ENCODE measurements at regions not wholly inside any gene's neighbourhood (a gene's known extent, or its start where the extent isn't known, plus 50 kb on each side); places are given as distances from the start of the nearest gene placed in this dataset.

DNA sequence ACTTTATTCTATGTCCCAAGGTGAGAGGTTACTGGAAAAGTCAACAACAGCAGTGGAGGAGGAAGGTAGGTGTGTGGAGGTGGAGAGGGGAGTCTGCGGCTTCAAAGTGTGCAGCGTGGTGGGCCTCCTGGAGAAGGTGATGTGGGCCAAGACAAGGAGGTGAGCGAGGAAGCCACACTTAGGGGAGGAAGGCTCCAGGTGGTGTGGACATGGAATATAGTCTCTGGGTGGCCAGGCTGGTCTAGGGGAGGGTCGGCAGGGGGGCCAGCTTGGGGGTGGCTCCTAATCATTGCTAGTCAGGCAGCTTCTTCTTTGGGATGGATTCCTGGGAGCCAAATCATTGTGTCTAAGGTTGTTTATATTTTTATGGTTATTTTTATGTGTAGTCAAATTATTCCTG, 111.5 kb upstream of the CDH4 start:
- TF ChIP-seq HDAC6 (IDR thresholded peaks at IDR 0.05; ENCODE audit: low read depth, low read length) (no peak), POU5F1 (IDR thresholded peaks at IDR 0.05; ENCODE audit: low read depth, low read length) (no peak), TCF12 (IDR thresholded peaks at IDR 0.05; ENCODE audit: low read depth, low read length) (no peak), PHF8 (conservative IDR thresholded peaks at IDR 0.05; ENCODE audit: low read depth, low read length) (no peak), SP4 (IDR thresholded peaks at IDR 0.05; ENCODE audit: low read length) (no peak), BACH1 (IDR thresholded peaks at IDR 0.05; ENCODE audit: low read length) (no peak)
- TF ChIP-seq, protein P1, sequence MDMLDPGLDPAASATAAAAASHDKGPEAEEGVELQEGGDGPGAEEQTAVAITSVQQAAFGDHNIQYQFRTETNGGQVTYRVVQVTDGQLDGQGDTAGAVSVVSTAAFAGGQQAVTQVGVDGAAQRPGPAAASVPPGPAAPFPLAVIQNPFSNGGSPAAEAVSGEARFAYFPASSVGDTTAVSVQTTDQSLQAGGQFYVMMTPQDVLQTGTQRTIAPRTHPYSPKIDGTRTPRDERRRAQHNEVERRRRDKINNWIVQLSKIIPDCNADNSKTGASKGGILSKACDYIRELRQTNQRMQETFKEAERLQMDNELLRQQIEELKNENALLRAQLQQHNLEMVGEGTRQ (IDR thresholded peaks at IDR 0.05; ENCODE audit: low read length), result no peak
- TF ChIP-seq, protein P2, sequence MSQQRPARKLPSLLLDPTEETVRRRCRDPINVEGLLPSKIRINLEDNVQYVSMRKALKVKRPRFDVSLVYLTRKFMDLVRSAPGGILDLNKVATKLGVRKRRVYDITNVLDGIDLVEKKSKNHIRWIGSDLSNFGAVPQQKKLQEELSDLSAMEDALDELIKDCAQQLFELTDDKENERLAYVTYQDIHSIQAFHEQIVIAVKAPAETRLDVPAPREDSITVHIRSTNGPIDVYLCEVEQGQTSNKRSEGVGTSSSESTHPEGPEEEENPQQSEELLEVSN (IDR thresholded peaks at IDR 0.05), result no peak
- TF ChIP-seq, protein P3, sequence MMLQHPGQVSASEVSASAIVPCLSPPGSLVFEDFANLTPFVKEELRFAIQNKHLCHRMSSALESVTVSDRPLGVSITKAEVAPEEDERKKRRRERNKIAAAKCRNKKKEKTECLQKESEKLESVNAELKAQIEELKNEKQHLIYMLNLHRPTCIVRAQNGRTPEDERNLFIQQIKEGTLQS (IDR thresholded peaks at IDR 0.05; ENCODE audit: insufficient read depth, low read depth, low read length), result no peak
- peaks cover 0 to 3% of the 10 kb centered on the region in 2 experiments for H4K20me1 ChIP-seq (replicated peaks in 1 of 2; ENCODE audit: control insufficient read depth in 1 of 2, insufficient read depth in 2 of 2, low read length in 2 of 2)
- no peak for FAIRE-seq

More for the DNA sequence above, 111.5 kb upstream of the CDH4 start:
- Histone ChIP-seq H2BK12ac (ENCODE audit: low read depth, low read length) (no peak overlapping the region), H2AK5ac (ENCODE audit: low read depth, low read length) (no peak overlapping the region), H3K27ac (ENCODE audit: low read depth, low read length) (no peak overlapping the region), H3K4me2 (ENCODE audit: insufficient read depth in 1 of 2, low read depth in 2 of 2, low read length in 2 of 2) (no peak overlapping the region), H3K9ac (replicated peaks in 1 of 4; ENCODE audit: extremely low read depth in 1 of 4, low read depth in 3 of 4, low read length in 3 of 4) (no peak overlapping the region), H4K5ac (ENCODE audit: insufficient read length, low read depth, low read length) (no peak overlapping the region), H3K27me3 (replicated peaks in 1 of 4; ENCODE audit: control insufficient read depth in 3 of 4, extremely low read depth in 1 of 4, insufficient read depth in 3 of 4, low read length in 3 of 4) (peaks cover 0 to 16% (median 14%) of the 10 kb centered on the region in 4 experiments; a peak in 4 of 7 replicates), H3K79me2 (ENCODE audit: control insufficient read depth in 1 of 2, insufficient read depth in 2 of 2, low read length in 2 of 2) (no peaks in the 10 kb centered on the region), H3K36me3 (ENCODE audit: control insufficient read depth in 2 of 4, insufficient read depth in 4 of 4, low read length in 3 of 4) (no peaks in the 10 kb centered on the region), H3K79me1 (ENCODE audit: low read depth, low read length) (no peaks in the 10 kb centered on the region), H3K4me3 (ENCODE audit: extremely low read depth in 1 of 4, insufficient read depth in 2 of 4, low read depth in 3 of 4, low read length in 4 of 4) (no peak overlapping the region), H2AFZ (ENCODE audit: low read length) (no peak overlapping the region), H3K9me3 (ENCODE audit: insufficient read depth in 2 of 2, low read depth in 1 of 2, low read length in 1 of 2) (no peaks in the 10 kb centered on the region), H4K91ac (replicated peaks; ENCODE audit: insufficient read length, low read length) (no peak overlapping the region), H3K56ac (replicated peaks; ENCODE audit: insufficient read length, low read depth, low read length) (no peak overlapping the region), H2BK5ac (ENCODE audit: low read depth, low read length) (no peak overlapping the region), H3K23ac (ENCODE audit: insufficient read length) (no peak overlapping the region), H2BK15ac (ENCODE audit: low read length) (no peak overlapping the region), H3K4me1 (replicated peaks in 1 of 4; ENCODE audit: control insufficient read depth in 3 of 4, insufficient read depth in 4 of 4, low read length in 3 of 4) (no peaks in the 10 kb centered on the region), H3K23me2 (ENCODE audit: low read depth, low read length) (no peaks in the 10 kb centered on the region), H3K4ac (replicated peaks; ENCODE audit: insufficient read length, low read depth, low read length) (no peak overlapping the region), H2BK20ac (ENCODE audit: low read length) (no peak overlapping the region), H3K14ac (ENCODE audit: insufficient read length) (no peak overlapping the region), H3K18ac (ENCODE audit: extremely low read depth, low read length) (no peak overlapping the region), H2BK120ac (replicated peaks; ENCODE audit: low read depth, low read length) (no peak overlapping the region), H4K8ac (ENCODE audit: extremely low read depth, insufficient read depth, low read length) (no peak overlapping the region)
- 84% methylated on average over 4 of the region's 4 CpGs; no CpG with 5 or more reads in 1 of the 2 experiments for WGBS, 2 experiments (ENCODE audit: extremely low coverage in 1 of 2, insufficient coverage in 1 of 2, insufficient read length in 1 of 2, insufficient replicate concordance in 2 of 2, low coverage in 1 of 2, low lambda C conversion rate in 2 of 2, missing lambda C conversion rate in 1 of 2)
- ChIA-PET POLR2A (ENCODE audit: partially characterized antibody) (no interaction called here), CTCF (ENCODE audit: partially characterized antibody) (no interaction called here)
- DNase-seq (ENCODE audit: low read depth in 1 of 2, low spot score in 2 of 2), result no peak

All from H1 (cell line).